ENCODE measurements at regions not wholly inside any gene's neighbourhood (a gene's known extent, or its start where the extent isn't known, plus 50 kb on each side); places are given as distances from the start of the nearest gene placed in this dataset.
"Not testable (repeated sequence)": the region's sequence is repeated elsewhere in the genome, so short reads cannot be mapped to it uniquely, and the experiment has no call there.

DNA sequence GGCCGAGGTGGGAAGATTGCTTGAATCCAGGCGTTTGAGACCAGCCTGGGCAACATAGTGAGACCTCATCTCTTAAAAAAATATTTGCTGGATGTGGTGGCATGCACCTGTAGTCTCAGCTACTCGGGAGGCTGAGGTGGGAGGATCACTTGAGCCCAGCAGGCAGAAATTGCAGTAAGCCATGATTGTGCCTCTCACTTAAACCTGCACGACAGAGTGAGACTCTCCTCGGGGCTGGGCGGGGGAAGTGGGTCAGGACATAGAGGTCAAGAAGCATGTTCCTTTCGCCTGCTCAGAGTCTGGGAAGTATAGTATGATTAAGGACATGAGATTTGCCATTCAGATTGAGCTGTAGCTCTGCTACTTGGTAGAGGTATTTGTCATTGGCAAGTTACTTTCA is 52.3 kb downstream of the SEPTIN7 start:
- H3K36me3 ChIP-seq; intact Hi-C loops (cut with DNase I); H3K27ac ChIP-seq; H3K9me3 ChIP-seq; H3K4me3 ChIP-seq; H3K27me3 ChIP-seq; DNase-seq; ATAC-seq; H3K4me1 ChIP-seq: not testable (repeated sequence)

DNA sequence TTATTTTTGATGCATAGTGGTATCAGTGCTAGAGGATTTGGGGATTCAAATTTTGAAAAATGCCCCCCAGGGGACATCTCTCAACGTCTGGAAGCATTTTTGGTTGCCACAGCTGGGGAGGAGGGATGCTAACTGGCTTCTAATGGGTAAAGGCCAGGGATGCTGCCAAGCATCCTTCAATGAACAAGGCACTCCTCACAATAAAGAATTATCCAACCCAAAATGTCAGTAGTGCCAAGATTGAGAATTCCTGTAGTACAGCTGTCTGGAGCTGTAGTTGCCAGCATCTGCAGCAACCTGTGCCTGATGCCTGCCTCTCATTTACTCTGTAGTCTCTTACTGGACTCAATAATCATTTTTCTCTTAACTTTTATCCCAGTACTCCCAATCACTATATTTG is 53.5 kb downstream of the SEPTIN7 start:
- ATAC-seq: no peak
- no peak overlapping the region for H3K27ac ChIP-seq

DNA sequence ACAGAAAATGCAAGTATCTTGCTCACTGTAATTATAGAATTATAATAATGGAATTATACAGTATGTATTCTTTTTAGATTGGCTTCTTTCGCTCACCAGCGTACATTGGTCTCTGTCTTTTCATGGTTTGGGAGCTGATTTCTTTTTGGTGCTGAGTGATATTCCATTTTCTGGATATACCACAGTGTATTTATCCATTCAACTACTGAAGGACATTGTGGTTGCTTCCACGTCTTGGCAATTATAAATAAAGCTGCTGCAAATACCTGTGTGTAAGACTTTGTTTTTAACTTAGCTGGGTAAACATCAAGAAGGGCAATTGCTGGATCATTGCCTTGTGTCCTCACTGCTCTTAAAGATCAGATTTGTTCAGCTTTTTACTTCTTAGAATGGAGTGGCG is 55.3 kb downstream of the SEPTIN7 start:
- no peak for DNase-seq
- ATAC-seq: no peak
- intact Hi-C loops (cut with DNase I): no loop called here
- Histone ChIP-seq H3K27me3 (no peaks in the 10 kb centered on the region), H3K36me3 (no peaks in the 10 kb centered on the region), H3K4me3 (no peak overlapping the region), H3K9me3 (no peaks in the 10 kb centered on the region), H3K4me1 (peaks cover 0 to 7% of the 10 kb centered on the region in 2 donors), H3K27ac (no peak overlapping the region)
- TF ChIP-seq, protein P1, sequence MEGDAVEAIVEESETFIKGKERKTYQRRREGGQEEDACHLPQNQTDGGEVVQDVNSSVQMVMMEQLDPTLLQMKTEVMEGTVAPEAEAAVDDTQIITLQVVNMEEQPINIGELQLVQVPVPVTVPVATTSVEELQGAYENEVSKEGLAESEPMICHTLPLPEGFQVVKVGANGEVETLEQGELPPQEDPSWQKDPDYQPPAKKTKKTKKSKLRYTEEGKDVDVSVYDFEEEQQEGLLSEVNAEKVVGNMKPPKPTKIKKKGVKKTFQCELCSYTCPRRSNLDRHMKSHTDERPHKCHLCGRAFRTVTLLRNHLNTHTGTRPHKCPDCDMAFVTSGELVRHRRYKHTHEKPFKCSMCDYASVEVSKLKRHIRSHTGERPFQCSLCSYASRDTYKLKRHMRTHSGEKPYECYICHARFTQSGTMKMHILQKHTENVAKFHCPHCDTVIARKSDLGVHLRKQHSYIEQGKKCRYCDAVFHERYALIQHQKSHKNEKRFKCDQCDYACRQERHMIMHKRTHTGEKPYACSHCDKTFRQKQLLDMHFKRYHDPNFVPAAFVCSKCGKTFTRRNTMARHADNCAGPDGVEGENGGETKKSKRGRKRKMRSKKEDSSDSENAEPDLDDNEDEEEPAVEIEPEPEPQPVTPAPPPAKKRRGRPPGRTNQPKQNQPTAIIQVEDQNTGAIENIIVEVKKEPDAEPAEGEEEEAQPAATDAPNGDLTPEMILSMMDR (IDR thresholded peaks at IDR 0.05): no peak

More for the DNA sequence above, 53.5 kb downstream of the SEPTIN7 start:
- H3K4me3 ChIP-seq: no peak overlapping the region
- intact Hi-C loops (cut with DNase I): no loop called here
- H3K36me3 ChIP-seq: no peaks in the 10 kb centered on the region
- TF ChIP-seq, protein P1 (IDR thresholded peaks at IDR 0.05): no peak
- no peak for DNase-seq
- no peaks in the 10 kb centered on the region for H3K27me3 ChIP-seq
- H3K4me1 ChIP-seq: no peaks in the 10 kb centered on the region
- no peaks in the 10 kb centered on the region for H3K9me3 ChIP-seq

DNA sequence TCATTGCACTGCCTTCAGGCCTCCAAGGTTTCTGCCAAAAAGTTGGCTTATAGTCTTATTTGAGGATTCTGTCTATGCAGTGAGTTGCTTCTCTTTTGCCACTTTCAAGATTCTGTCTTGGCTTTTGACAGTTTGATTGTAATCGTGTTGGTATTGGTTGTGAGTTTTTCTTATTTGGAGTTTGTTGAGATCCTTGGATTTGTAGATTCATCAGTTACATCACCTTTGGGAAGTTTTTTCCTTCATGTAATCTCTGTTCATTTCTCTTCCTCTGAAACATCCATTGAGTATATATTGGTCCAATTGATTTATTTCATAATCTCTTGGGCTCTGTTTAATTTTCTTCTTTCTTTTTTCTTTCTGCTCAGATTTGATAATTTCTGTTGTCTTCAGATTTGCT is 59.8 kb downstream of the SEPTIN7 start:
- peaks cover 0 to 12% of the 10 kb centered on the region in 2 donors for H3K36me3 ChIP-seq
- H3K4me1 ChIP-seq: peaks cover 0 to 7% of the 10 kb centered on the region in 2 donors
- TF ChIP-seq, protein P1 (IDR thresholded peaks at IDR 0.05): no peak
- no peaks in the 10 kb centered on the region for H3K9me3 ChIP-seq
- H3K4me3 ChIP-seq: no peak overlapping the region
- no peak for ATAC-seq
- intact Hi-C loops (cut with DNase I): no loop called here
- no peak for DNase-seq
- H3K27me3 ChIP-seq: no peaks in the 10 kb centered on the region
- no peak overlapping the region for H3K27ac ChIP-seq

DNA sequence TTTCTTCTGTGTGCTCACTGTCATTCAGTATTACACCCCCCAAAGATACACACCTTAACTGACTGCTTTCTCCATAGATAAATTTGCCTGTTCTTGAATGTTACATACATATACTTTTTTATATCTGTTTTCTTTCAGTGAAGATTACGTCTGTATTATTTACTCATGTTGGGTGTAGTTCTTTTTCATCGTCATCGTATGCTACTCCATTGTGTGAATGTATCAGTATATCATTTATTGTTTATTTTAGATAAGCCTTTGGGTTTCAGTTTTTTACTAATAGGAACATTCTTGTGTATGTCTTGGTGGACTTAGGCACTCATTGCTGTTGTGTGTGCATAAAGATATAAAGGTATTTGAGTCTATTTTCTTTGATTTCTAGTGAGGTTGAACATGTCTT is 64.4 kb downstream of the SEPTIN7 start:
- DNase-seq: no peak
- peaks cover 0 to 29% of the 10 kb centered on the region in 2 donors for H3K36me3 ChIP-seq
- TF ChIP-seq, protein P1 (IDR thresholded peaks at IDR 0.05): no peak
- ATAC-seq: no peak
- H3K4me3 ChIP-seq: no peak overlapping the region
- H3K27me3 ChIP-seq: no peaks in the 10 kb centered on the region
- H3K27ac ChIP-seq: no peak overlapping the region
- intact Hi-C loops (cut with DNase I): no loop called here
- no peaks in the 10 kb centered on the region for H3K9me3 ChIP-seq
- peaks cover 0 to 1% of the 10 kb centered on the region in 2 donors for H3K4me1 ChIP-seq

DNA sequence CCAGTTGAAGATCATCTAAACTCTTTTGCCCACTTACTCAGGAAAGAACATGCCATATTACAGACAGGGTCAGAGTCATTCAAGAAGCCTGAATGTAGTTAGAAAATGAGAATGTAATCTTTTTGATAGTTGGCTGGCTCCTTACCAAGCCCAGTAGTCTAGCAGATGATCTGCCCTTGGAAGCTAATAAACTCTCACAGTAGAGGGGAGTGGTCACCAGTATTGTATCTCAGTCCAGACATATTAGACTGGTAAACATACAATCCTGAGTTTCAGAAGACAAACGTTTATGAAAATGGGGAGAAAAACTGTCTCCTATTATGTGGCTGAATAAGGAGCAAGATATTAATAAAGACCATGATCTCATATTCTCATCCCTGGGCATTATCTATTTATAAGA is 65.3 kb downstream of the SEPTIN7 start:
- no peak for DNase-seq
- no peak for ATAC-seq
- TF ChIP-seq, protein P1 (IDR thresholded peaks at IDR 0.05): no peak
- H3K4me1 ChIP-seq: peaks cover 0 to under 1% of the 10 kb centered on the region in 2 donors
- H3K36me3 ChIP-seq: peaks cover 0 to 29% of the 10 kb centered on the region in 2 donors
- H3K27ac ChIP-seq: no peak overlapping the region
- no peaks in the 10 kb centered on the region for H3K27me3 ChIP-seq
- no peaks in the 10 kb centered on the region for H3K9me3 ChIP-seq
- H3K4me3 ChIP-seq: no peak overlapping the region
- intact Hi-C loops (cut with DNase I): no loop called here

DNA sequence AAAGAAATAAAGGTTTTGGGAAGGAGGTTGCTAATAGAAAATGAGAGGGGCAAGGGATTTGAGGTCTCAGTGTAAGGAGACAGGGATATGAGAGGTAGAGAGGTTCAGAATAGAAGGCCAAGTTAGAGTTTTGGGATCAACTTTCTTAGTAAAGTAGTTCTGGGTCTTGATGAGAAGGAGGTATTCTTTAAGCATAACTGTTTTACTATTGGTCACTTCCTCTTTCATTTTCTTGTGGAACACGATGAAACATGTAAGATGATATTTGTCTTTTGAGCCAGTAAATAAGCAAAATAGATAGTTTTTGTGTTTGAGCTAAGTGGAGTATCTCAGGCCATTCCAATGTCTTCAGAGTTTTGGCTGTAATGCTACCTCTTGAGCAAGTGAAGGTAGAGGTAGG is 68.3 kb downstream of the SEPTIN7 start:
- H3K27me3 ChIP-seq; H3K27ac ChIP-seq; H3K9me3 ChIP-seq; H3K4me1 ChIP-seq; ATAC-seq; DNase-seq; H3K4me3 ChIP-seq; intact Hi-C loops (cut with DNase I): not testable (repeated sequence)
- peaks cover 0 to 23% of the 10 kb centered on the region in 2 donors for H3K36me3 ChIP-seq

All from left lung (tissue), 4 donors.